DND-41 (cell line): ENCODE measurements at regions not wholly inside any gene's neighbourhood (a gene's known extent, or its start where the extent isn't known, plus 50 kb on each side); places are given as distances from the start of the nearest gene placed in this dataset.
A peak's percentile ranks its signal among the peaks of the same experiment; 100 is the strongest.
"Not testable (repeated sequence)": the region's sequence is repeated elsewhere in the genome, so short reads cannot be mapped to it uniquely, and the experiment has no call there.

ENCODE experiments used
- ATAC-seq: fragments of 200-7000 bp; cut with Tn5 transposase; 3 replicates; pipeline ENCODE4 v1.9.1; 2021; ENCODE audit warnings: low read depth; ENCODE audit not compliant: insufficient read depth
- DNase-seq: peaks from one replicate; pipeline ENCODE4 v3.0.0-alpha.2; 2020
- H2AFZ ChIP-seq: 2 replicates; pipeline ENCODE4 v1.6.0; 2012; ENCODE audit warnings: low read depth, low read length
- H3K27ac ChIP-seq: 2 replicates; pipeline ENCODE4 v1.5.1; 2012; ENCODE audit warnings: low read length, inconsistent platforms
- H3K27me3 ChIP-seq: fragments of 200-600 bp; sonication (generic); 2 replicates; pipeline ENCODE4 v1.6.0; 2012; ENCODE audit warnings: low read length, mild to moderate bottlenecking, inconsistent platforms; ENCODE audit not compliant: insufficient read depth, poor library complexity
- H3K36me3 ChIP-seq: 2 replicates; pipeline ENCODE4 v1.5.1; 2012; ENCODE audit warnings: low read length, inconsistent platforms; ENCODE audit not compliant: insufficient read depth
- H3K4me1 ChIP-seq: 2 replicates; pipeline ENCODE4 v1.5.1; 2012; ENCODE audit warnings: mild to moderate bottlenecking, low read length; ENCODE audit not compliant: insufficient read depth
- H3K4me2 ChIP-seq: 2 replicates; pipeline ENCODE4 v1.6.0; 2012; ENCODE audit warnings: mild to moderate bottlenecking, moderate library complexity, low read length, inconsistent platforms; ENCODE audit not compliant: insufficient read depth
- H3K4me3 ChIP-seq, 2 experiments: fragments of 200-600 bp in 1 of 2; shearing (Covaris generic) in 1 of 2; 2 replicates each; pipeline ENCODE4 v1.5.1; 2012 to 2016; ENCODE audit warnings: inconsistent platforms in 2 of 2, low read length in 2 of 2, mild to moderate bottlenecking in 2 of 2, low read depth in 1 of 2, moderate library complexity in 1 of 2
- H3K79me2 ChIP-seq: 2 replicates; pipeline ENCODE4 v1.6.0; 2012; ENCODE audit warnings: low read length, inconsistent platforms; ENCODE audit not compliant: insufficient read depth
- H3K9ac ChIP-seq: 2 replicates; pipeline ENCODE4 v1.6.0; 2012; ENCODE audit warnings: low read depth, mild to moderate bottlenecking, inconsistent platforms, low read length, moderate library complexity
- H3K9me3 ChIP-seq: 2 replicates; pipeline ENCODE4 v1.5.1; 2012; ENCODE audit warnings: low read length, moderate library complexity, mild to moderate bottlenecking, inconsistent platforms; ENCODE audit not compliant: insufficient read depth, severe bottlenecking
- H4K20me1 ChIP-seq: 2 replicates; pipeline ENCODE4 v1.6.0; 2012; ENCODE audit warnings: low read length; ENCODE audit not compliant: insufficient read depth
- CTCF ChIP-seq: IDR thresholded peaks from 2 replicates; pipeline ENCODE4 v1.5.1; 2012; ENCODE audit warnings: borderline replicate concordance, low read length, moderate library complexity, mild to moderate bottlenecking; ENCODE audit not compliant: poor library complexity, severe bottlenecking; ENCODE audit errors: extremely low read depth
- EZH2 ChIP-seq: IDR thresholded peaks from 3 replicates; pipeline ENCODE4 v1.6.1; 2012; ENCODE audit warnings: borderline replicate concordance, low read depth, mild to moderate bottlenecking, moderate library complexity, low read length, inconsistent platforms; ENCODE audit not compliant: severe bottlenecking

DNA sequence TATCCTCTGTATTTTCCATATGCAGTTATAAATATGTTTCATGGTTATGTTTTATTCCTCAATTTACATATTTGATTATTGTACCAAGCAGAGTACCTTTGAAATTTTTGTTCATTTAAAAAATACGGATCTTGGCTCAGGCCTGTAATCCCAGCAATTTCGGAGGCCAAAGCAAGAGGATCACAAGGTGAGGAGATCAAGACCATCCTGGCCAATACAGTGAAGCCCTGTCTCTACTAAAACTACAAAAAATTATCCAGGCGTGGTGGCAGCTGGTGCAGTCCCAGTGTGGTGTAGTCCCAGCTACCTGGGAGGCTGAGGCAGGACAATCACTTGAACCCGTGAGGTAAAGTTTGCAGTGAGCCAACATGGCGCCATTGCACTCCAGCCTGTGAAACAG lies 251.2 kb upstream of the TPTE start:
- H4K20me1 ChIP-seq, DNase-seq, H3K79me2 ChIP-seq, H3K4me2 ChIP-seq, H3K4me3 ChIP-seq, H3K27ac ChIP-seq, H3K4me1 ChIP-seq, H3K9ac ChIP-seq, H2AFZ ChIP-seq, H3K36me3 ChIP-seq, H3K27me3 ChIP-seq: not testable (repeated sequence)
- peak; percentile 17; the same call in 1 of the 3 replicates for ATAC-seq
- H3K9me3 ChIP-seq = peaks cover 10% of the 10 kb centered on the region

DNA sequence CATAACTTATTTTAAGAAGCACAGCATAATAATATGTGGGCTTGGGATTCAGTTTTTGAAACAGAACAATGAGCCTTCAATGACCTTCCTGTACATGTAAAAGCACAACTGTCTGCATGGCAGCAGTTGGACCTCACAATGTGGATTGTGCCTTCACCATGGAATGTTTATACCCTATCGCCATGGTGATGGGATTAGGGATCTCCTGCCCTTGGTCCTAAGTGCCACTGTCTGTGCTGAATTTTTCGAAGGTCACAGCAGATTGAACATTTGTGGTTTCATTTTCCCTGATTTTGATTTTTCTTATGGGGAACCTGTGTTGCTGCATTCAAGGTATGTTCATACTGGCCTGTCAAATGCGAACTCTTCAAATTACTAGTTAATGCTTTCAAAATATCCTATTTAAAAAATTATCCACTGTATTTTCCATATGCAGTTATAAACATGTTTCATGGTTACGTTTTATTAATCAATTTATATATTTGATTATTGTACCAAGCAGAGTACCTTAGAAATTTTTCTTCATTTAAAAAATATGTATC lies 249.6 kb upstream of the TPTE start:
- H4K20me1 ChIP-seq, H2AFZ ChIP-seq, H3K36me3 ChIP-seq, H3K9ac ChIP-seq, ATAC-seq, H3K27ac ChIP-seq, H3K79me2 ChIP-seq, H3K4me3 ChIP-seq, DNase-seq, H3K4me1 ChIP-seq, H3K4me2 ChIP-seq, H3K27me3 ChIP-seq: not testable (repeated sequence)
- peaks cover 10% of the 10 kb centered on the region for H3K9me3 ChIP-seq

DNA sequence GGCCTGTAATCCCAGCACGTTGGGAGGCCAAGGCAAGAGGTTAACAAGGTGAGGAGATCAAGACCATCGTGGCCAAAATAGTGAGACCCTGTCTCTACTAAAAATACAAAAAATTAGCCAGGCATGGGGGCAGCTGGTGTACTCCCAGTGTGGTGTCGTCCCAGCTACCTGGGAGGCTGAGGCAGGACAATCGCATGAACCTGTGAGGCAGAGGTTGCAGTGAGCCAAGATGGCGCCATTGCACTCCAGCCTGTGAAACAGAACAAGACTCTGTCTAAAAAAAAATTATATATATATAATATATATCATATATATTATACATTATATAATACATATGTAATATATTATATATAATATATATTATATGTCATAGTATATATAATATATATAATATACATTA lies 249.2 kb upstream of the TPTE start:
- Histone ChIP-seq H3K4me1 (no peaks in the 10 kb centered on the region), H3K27me3 (no peaks in the 10 kb centered on the region), H3K36me3 (no peaks in the 10 kb centered on the region), H3K4me3 (no peak overlapping the region), H3K79me2 (no peaks in the 10 kb centered on the region), H2AFZ (no peak overlapping the region), H3K9ac (no peak overlapping the region), H4K20me1 (no peaks in the 10 kb centered on the region), H3K4me2 (no peak overlapping the region), H3K9me3 (peaks cover 10% of the 10 kb centered on the region), H3K27ac (no peak overlapping the region)
- ATAC-seq (no peak), DNase-seq (no peak)
- TF ChIP-seq CTCF (no peak), EZH2 (no peak)

- Histone ChIP-seq H3K27ac (no peak overlapping the region), H3K9ac (no peak overlapping the region), H4K20me1 (no peaks in the 10 kb centered on the region), H3K9me3 (peaks cover 10% of the 10 kb centered on the region), H2AFZ (no peak overlapping the region), H3K4me2 (no peak overlapping the region), H3K4me3 (no peak overlapping the region), H3K79me2 (no peaks in the 10 kb centered on the region), H3K36me3 (no peaks in the 10 kb centered on the region), H3K4me1 (no peaks in the 10 kb centered on the region), H3K27me3 (no peaks in the 10 kb centered on the region)
- ATAC-seq (no peak), DNase-seq (no peak)
- TF ChIP-seq CTCF (no peak), EZH2 (no peak)
Measured at GRCh38 chr21:10273196-10273595, 248.2 kb upstream of the TPTE start.

- H3K36me3 ChIP-seq, DNase-seq: not testable (repeated sequence)
- ATAC-seq = peak; percentile 63; the same call in 1 of the 3 replicates
Measured at GRCh38 chr21:10273794-10274338, 247.5 kb upstream of the TPTE start.

More at GRCh38 chr21:10273794-10274338, 247.5 kb upstream of the TPTE start:
- H3K4me2 ChIP-seq, H3K27me3 ChIP-seq, H3K4me1 ChIP-seq, H4K20me1 ChIP-seq, H2AFZ ChIP-seq, H3K79me2 ChIP-seq, H3K9ac ChIP-seq, H3K27ac ChIP-seq, H3K4me3 ChIP-seq: not testable (repeated sequence)
- peaks cover 10% of the 10 kb centered on the region for H3K9me3 ChIP-seq
